GM23338 (cell line): ENCODE measurements at regions not wholly inside any gene's neighbourhood (a gene's known extent, or its start where the extent isn't known, plus 50 kb on each side); places are given as distances from the start of the nearest gene placed in this dataset.

Source experiments
- ATAC-seq: fragments of 200-7000 bp; cut with Tn5 transposase; 3 replicates; pipeline ENCODE4 v1.9.1; 2020
- DNase-seq: peaks from one replicate; pipeline ENCODE4 v3.0.0-alpha.2; 2015; ENCODE audit warnings: low spot score
- H2AFZ ChIP-seq: fragments of 200-600 bp; sonication (generic); 2 replicates; pipeline ENCODE4 v1.8.0; 2016; ENCODE audit warnings: antibody characterized with exemption, mild to moderate bottlenecking, moderate library complexity
- H3F3A ChIP-seq: fragments of 200-600 bp; sonication (generic); replicated peaks from 2 replicates; pipeline ENCODE4 v1.8.0; 2017; ENCODE audit warnings: antibody characterized with exemption, mixed run types, low read depth
- H3K27ac ChIP-seq: fragments of 200-600 bp; sonication (generic); 2 replicates; pipeline ENCODE4 v1.6.1; 2016; ENCODE audit warnings: low read depth
- H3K27me3 ChIP-seq: fragments of 200-600 bp; sonication (generic); 2 replicates; pipeline ENCODE4 v1.8.0; 2016; ENCODE audit warnings: mild to moderate bottlenecking, mixed run types, moderate library complexity; ENCODE audit not compliant: insufficient read depth
- H3K36me3 ChIP-seq: fragments of 200-600 bp; sonication (generic); 2 replicates; pipeline ENCODE4 v1.8.0; 2016; ENCODE audit warnings: mild to moderate bottlenecking; ENCODE audit not compliant: insufficient read depth
- H3K4me1 ChIP-seq: fragments of 200-600 bp; sonication (generic); 2 replicates; pipeline ENCODE4 v1.8.0; 2016; ENCODE audit warnings: mild to moderate bottlenecking, moderate library complexity; ENCODE audit not compliant: insufficient read depth
- H3K4me2 ChIP-seq: fragments of 200-600 bp; sonication (generic); 2 replicates; pipeline ENCODE4 v1.7.1; 2017; ENCODE audit warnings: mixed run types
- H3K4me3 ChIP-seq: fragments of 200-600 bp; sonication (generic); 2 replicates; pipeline ENCODE4 v1.6.1; 2016; ENCODE audit warnings: mixed run types
- H3K79me2 ChIP-seq: fragments of 200-600 bp; sonication (generic); replicated peaks from 2 replicates; pipeline ENCODE4 v1.8.0; 2017; ENCODE audit warnings: mild to moderate bottlenecking; ENCODE audit not compliant: insufficient read depth
- H3K9me2 ChIP-seq: fragments of 200-600 bp; sonication (generic); 2 replicates; pipeline ENCODE4 v1.8.0; 2017; ENCODE audit not compliant: insufficient read depth
- H4K20me1 ChIP-seq: fragments of 200-600 bp; sonication (generic); replicated peaks from 2 replicates; pipeline ENCODE4 v1.8.0; 2017; ENCODE audit warnings: mild to moderate bottlenecking; ENCODE audit not compliant: insufficient read depth
- H3K27ac Mint-ChIP-seq: 2 replicates; pipeline ENCODE4 v1.8.0; 2020; ENCODE audit warnings: inconsistent platforms, mild to moderate bottlenecking, moderate library complexity, mixed read lengths
- H3K27me3 Mint-ChIP-seq: 3 replicates; pipeline ENCODE4 v1.8.0; 2022; ENCODE audit warnings: low read depth, mild to moderate bottlenecking, moderate library complexity, mixed read lengths, inconsistent platforms; ENCODE audit not compliant: insufficient read depth, poor library complexity
- H3K36me3 Mint-ChIP-seq: 3 replicates; pipeline ENCODE4 v1.8.0; 2021; ENCODE audit warnings: low read depth, mild to moderate bottlenecking, inconsistent platforms, moderate library complexity, mixed read lengths
- H3K4me1 Mint-ChIP-seq: 3 replicates; pipeline ENCODE4 v1.8.0; 2020; ENCODE audit warnings: mild to moderate bottlenecking, inconsistent platforms, mixed read lengths
- H3K4me3 Mint-ChIP-seq: 3 replicates; pipeline ENCODE4 v1.8.0; 2021; ENCODE audit warnings: moderate library complexity, mild to moderate bottlenecking, inconsistent platforms, mixed read lengths
- H3K9me3 Mint-ChIP-seq: 3 replicates; pipeline ENCODE4 v1.8.0; 2020; ENCODE audit warnings: moderate library complexity, mild to moderate bottlenecking, inconsistent platforms, mixed read lengths
- CREB1 ChIP-seq: fragments of 250-450 bp; sonication (Bioruptor Pico); IDR thresholded peaks from 2 replicates; pipeline ENCODE4 v1.5.0; 2020; ENCODE audit warnings: low read depth, mild to moderate bottlenecking, moderate library complexity
- CTCF ChIP-seq, 2 experiments: fragments of 200-600 bp in 1 of 2; sonication (generic) in 1 of 2; conservative IDR thresholded peaks; 2 replicates each; pipeline versions ENCODE4 v1.5.1 to v1.6.1; 2016 to 2017; ENCODE audit warnings: antibody characterized with exemption in 2 of 2, low read depth in 2 of 2, mild to moderate bottlenecking in 2 of 2, moderate library complexity in 1 of 2
- EZH2 ChIP-seq: fragments of 200-600 bp; sonication (generic); IDR thresholded peaks from one replicate; pipeline ENCODE4 v1.8.0; 2017; ENCODE audit warnings: antibody characterized with exemption, mild to moderate bottlenecking, low read depth; ENCODE audit not compliant: unreplicated experiment
- EZH2phosphoT487 ChIP-seq: fragments of 200-600 bp; sonication (generic); IDR thresholded peaks from one replicate; pipeline ENCODE4 v1.8.1; 2018; ENCODE audit warnings: antibody characterized with exemption; ENCODE audit not compliant: unreplicated experiment
- JUNB ChIP-seq: IDR thresholded peaks from one replicate; pipeline ENCODE4 v1.6.1; 2016; ENCODE audit warnings: antibody characterized with exemption; ENCODE audit not compliant: unreplicated experiment
- POLR2AphosphoS5 ChIP-seq: IDR thresholded peaks from 2 replicates; pipeline ENCODE4 v1.6.1; 2016; ENCODE audit warnings: antibody characterized with exemption, low read depth
- REST ChIP-seq: IDR thresholded peaks from one replicate; pipeline ENCODE4 v1.6.1; 2018; ENCODE audit warnings: antibody characterized with exemption; ENCODE audit not compliant: unreplicated experiment
- STAT1 ChIP-seq: IDR thresholded peaks from one replicate; pipeline ENCODE4 v1.6.1; 2016; ENCODE audit warnings: antibody characterized with exemption; ENCODE audit not compliant: unreplicated experiment
- ZNF114 ChIP-seq: fragments of 250-450 bp; sonication (Bioruptor Pico); IDR thresholded peaks from 2 replicates; pipeline ENCODE4 v1.5.0; 2020; ENCODE audit warnings: mild to moderate bottlenecking, moderate library complexity

GRCh38 chr16:85387731-85388295 is 225.3 kb upstream of the GSE1 start (continued):
- no peak for TF ChIP-seq STAT1
- TF ChIP-seq EZH2: no peak
- no peak for TF ChIP-seq CREB1
- TF ChIP-seq CTCF (conservative IDR thresholded peaks at IDR 0.05; ENCODE audit: low read depth in 2 of 2): no peak
- TF ChIP-seq REST: no peak
- TF ChIP-seq JUNB: no peak
- no peak for TF ChIP-seq EZH2phosphoT487
- TF ChIP-seq POLR2AphosphoS5: no peak

GRCh38 chr16:85389679-85390470 is 223.2 kb upstream of the GSE1 start:
- Histone ChIP-seq H3K9me2 (no peaks in the 10 kb centered on the region), H3K4me1 (peaks cover 4% of the 10 kb centered on the region; the same call in 1 of the 2 replicates), H3K27me3 (no peaks in the 10 kb centered on the region), H3K27ac (no peak overlapping the region), H3K4me3 (no peak overlapping the region), H3K36me3 (no peaks in the 10 kb centered on the region), H3F3A (0 out of 2 replicates have a peak, but pooled peaks cover 2% of the 10 kb centered on the region), H4K20me1 (no peaks in the 10 kb centered on the region), H2AFZ (no peak overlapping the region), H3K4me2 (no peak overlapping the region), H3K79me2 (no peaks in the 10 kb centered on the region)
- H3K27ac Mint-ChIP-seq: no peak overlapping the region
- H3K4me3 Mint-ChIP-seq: no peak overlapping the region
- H3K27me3 Mint-ChIP-seq: peaks cover 12% of the 10 kb centered on the region
- H3K9me3 Mint-ChIP-seq: no peaks in the 10 kb centered on the region; the same call in 1 of the 3 replicates
- no peaks in the 10 kb centered on the region; the same call in 2 of the 3 replicates for H3K36me3 Mint-ChIP-seq
- peaks cover 11% of the 10 kb centered on the region for H3K4me1 Mint-ChIP-seq
- ATAC-seq (no peak), DNase-seq (no peak)
- no peak for TF ChIP-seq ZNF114 (CRISPR knock-in tag)
- no peak for TF ChIP-seq REST
